ENCODE measurements at regions not wholly inside any gene's neighbourhood (a gene's known extent, or its start where the extent isn't known, plus 50 kb on each side); places are given as distances from the start of the nearest gene placed in this dataset.

GRCh38 chr6:91299544-91300491, 712.9 kb upstream of the MAP3K7 start:
- no peaks in the 10 kb centered on the region for H3K36me3 ChIP-seq (ENCODE audit: control insufficient read depth, insufficient read depth, low read length)
- peaks cover 85% of the 10 kb centered on the region for H3K27me3 ChIP-seq (ENCODE audit: control insufficient read depth, insufficient read depth, low read length)
- no peak overlapping the region for H3K9ac ChIP-seq (ENCODE audit: low read depth, low read length)
- peak overlapping the region; percentile 39 for H3K4me3 ChIP-seq (ENCODE audit: low read depth, low read length)
- H3K4me1 ChIP-seq (ENCODE audit: control insufficient read depth, insufficient read depth, low read length) = peaks cover 17% of the 10 kb centered on the region
- H3K9me3 ChIP-seq (ENCODE audit: control insufficient read depth, insufficient read depth, low read length) = no peaks in the 10 kb centered on the region
- H3K27ac ChIP-seq (ENCODE audit: low read depth, low read length) = peak overlapping the region; percentile 75

DNA sequence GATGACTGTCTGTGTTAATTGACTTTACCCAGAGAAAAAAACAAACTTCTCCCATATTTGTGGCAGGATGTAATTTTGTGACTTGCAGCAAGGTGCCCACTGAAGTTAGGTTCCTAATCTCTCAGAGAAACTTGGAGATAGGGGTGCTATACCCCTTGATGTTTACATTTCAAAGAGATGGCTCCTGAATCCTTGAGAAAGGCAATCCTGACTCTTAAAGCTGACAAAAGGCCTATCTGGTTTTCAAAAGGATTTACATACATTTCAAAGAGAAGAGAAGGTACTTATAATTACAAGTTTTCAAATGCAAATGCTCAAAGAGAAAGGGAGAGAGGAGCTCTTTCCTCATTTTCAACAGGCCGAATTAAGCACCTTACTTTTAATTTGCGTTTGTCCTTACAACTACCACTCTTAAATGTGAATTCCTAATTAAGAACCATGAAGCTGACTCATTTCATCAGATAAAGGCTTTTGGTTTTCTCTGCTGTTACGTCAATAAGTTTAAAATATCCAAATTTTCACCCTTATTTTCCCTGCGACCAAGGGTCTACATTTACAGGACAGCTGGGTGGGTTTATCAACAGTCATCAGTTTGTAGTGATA, 711.8 kb upstream of the MAP3K7 start:
- peaks cover 97% of the 10 kb centered on the region for H3K27me3 ChIP-seq (ENCODE audit: control insufficient read depth, insufficient read depth, low read length)
- no peaks in the 10 kb centered on the region for H3K9me3 ChIP-seq (ENCODE audit: control insufficient read depth, insufficient read depth, low read length)
- no peaks in the 10 kb centered on the region for H3K36me3 ChIP-seq (ENCODE audit: control insufficient read depth, insufficient read depth, low read length)
- peaks cover 17% of the 10 kb centered on the region for H3K4me1 ChIP-seq (ENCODE audit: control insufficient read depth, insufficient read depth, low read length)
- peak overlapping the region; percentile 75 for H3K27ac ChIP-seq (ENCODE audit: low read depth, low read length)
- no peak overlapping the region for H3K4me3 ChIP-seq (ENCODE audit: low read depth, low read length)
- no peak overlapping the region for H3K9ac ChIP-seq (ENCODE audit: low read depth, low read length)

- Histone ChIP-seq H3K27me3 (ENCODE audit: control insufficient read depth, insufficient read depth, low read length) (peaks cover 96% of the 10 kb centered on the region), H3K9me3 (ENCODE audit: control insufficient read depth, insufficient read depth, low read length) (no peaks in the 10 kb centered on the region), H3K27ac (ENCODE audit: low read depth, low read length) (no peak overlapping the region), H3K4me3 (ENCODE audit: low read depth, low read length) (no peak overlapping the region), H3K4me1 (ENCODE audit: control insufficient read depth, insufficient read depth, low read length) (peaks cover 3% of the 10 kb centered on the region; the same call in 1 of the 2 replicates), H3K36me3 (ENCODE audit: control insufficient read depth, insufficient read depth, low read length) (no peaks in the 10 kb centered on the region), H3K9ac (ENCODE audit: low read depth, low read length) (no peak overlapping the region)
These were observed 706.5 kb upstream of the MAP3K7 start for GRCh38 chr6:91293395-91293794.

DNA sequence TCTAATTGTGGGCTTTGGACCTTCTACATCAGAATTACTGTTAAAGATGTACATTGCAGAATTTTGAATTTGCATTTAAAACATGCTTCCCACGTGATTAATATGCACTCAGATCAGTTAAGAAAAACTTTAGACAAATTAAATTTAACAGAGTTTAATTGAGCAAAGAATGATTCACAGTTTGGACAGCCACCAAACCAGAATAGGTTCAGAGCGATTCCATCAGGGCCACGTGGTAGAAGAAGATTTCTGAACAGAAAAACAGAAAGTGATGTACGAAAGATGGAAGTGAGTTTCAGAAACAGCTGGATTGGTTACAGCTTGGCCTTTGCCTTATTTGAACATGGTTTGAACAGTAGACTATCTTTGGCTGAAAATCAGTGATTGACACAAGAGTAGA, 704.2 kb upstream of the MAP3K7 start:
- Histone ChIP-seq H3K27ac (ENCODE audit: low read depth, low read length) (no peak overlapping the region), H3K4me3 (ENCODE audit: low read depth, low read length) (no peak overlapping the region), H3K27me3 (ENCODE audit: control insufficient read depth, insufficient read depth, low read length) (peaks cover 87% of the 10 kb centered on the region), H3K36me3 (ENCODE audit: control insufficient read depth, insufficient read depth, low read length) (no peaks in the 10 kb centered on the region), H3K4me1 (ENCODE audit: control insufficient read depth, insufficient read depth, low read length) (no peaks in the 10 kb centered on the region), H3K9me3 (ENCODE audit: control insufficient read depth, insufficient read depth, low read length) (no peaks in the 10 kb centered on the region), H3K9ac (ENCODE audit: low read depth, low read length) (no peak overlapping the region)

- Histone ChIP-seq H3K4me3 (ENCODE audit: low read depth, low read length) (no peak overlapping the region), H3K4me1 (ENCODE audit: control insufficient read depth, insufficient read depth, low read length) (no peaks in the 10 kb centered on the region), H3K27ac (ENCODE audit: low read depth, low read length) (no peak overlapping the region), H3K36me3 (ENCODE audit: control insufficient read depth, insufficient read depth, low read length) (no peaks in the 10 kb centered on the region), H3K9me3 (ENCODE audit: control insufficient read depth, insufficient read depth, low read length) (no peaks in the 10 kb centered on the region), H3K9ac (ENCODE audit: low read depth, low read length) (no peak overlapping the region), H3K27me3 (ENCODE audit: control insufficient read depth, insufficient read depth, low read length) (peaks cover 70% of the 10 kb centered on the region)
These were observed 701.9 kb upstream of the MAP3K7 start for GRCh38 chr6:91288741-91289140.

- Histone ChIP-seq H3K9ac (ENCODE audit: low read depth, low read length) (no peak overlapping the region), H3K36me3 (ENCODE audit: control insufficient read depth, insufficient read depth, low read length) (no peaks in the 10 kb centered on the region), H3K4me1 (ENCODE audit: control insufficient read depth, insufficient read depth, low read length) (peaks cover 28% of the 10 kb centered on the region), H3K4me3 (ENCODE audit: low read depth, low read length) (no peak overlapping the region), H3K27ac (ENCODE audit: low read depth, low read length) (no peak overlapping the region), H3K9me3 (ENCODE audit: control insufficient read depth, insufficient read depth, low read length) (no peaks in the 10 kb centered on the region), H3K27me3 (ENCODE audit: control insufficient read depth, insufficient read depth, low read length) (peaks cover 11% of the 10 kb centered on the region)
These were observed 695.0 kb upstream of the MAP3K7 start for GRCh38 chr6:91281901-91282300.

GRCh38 chr6:91280494-91280830, 693.6 kb upstream of the MAP3K7 start:
- H3K9ac ChIP-seq (ENCODE audit: low read depth, low read length) = no peak overlapping the region
- peaks cover 28% of the 10 kb centered on the region for H3K4me1 ChIP-seq (ENCODE audit: control insufficient read depth, insufficient read depth, low read length)
- H3K27me3 ChIP-seq (ENCODE audit: control insufficient read depth, insufficient read depth, low read length) = peaks cover 6% of the 10 kb centered on the region
- H3K36me3 ChIP-seq (ENCODE audit: control insufficient read depth, insufficient read depth, low read length) = no peaks in the 10 kb centered on the region
- H3K9me3 ChIP-seq (ENCODE audit: control insufficient read depth, insufficient read depth, low read length) = no peaks in the 10 kb centered on the region
- H3K27ac ChIP-seq (ENCODE audit: low read depth, low read length) = no peak overlapping the region
- H3K4me3 ChIP-seq (ENCODE audit: low read depth, low read length) = no peak overlapping the region

DNA sequence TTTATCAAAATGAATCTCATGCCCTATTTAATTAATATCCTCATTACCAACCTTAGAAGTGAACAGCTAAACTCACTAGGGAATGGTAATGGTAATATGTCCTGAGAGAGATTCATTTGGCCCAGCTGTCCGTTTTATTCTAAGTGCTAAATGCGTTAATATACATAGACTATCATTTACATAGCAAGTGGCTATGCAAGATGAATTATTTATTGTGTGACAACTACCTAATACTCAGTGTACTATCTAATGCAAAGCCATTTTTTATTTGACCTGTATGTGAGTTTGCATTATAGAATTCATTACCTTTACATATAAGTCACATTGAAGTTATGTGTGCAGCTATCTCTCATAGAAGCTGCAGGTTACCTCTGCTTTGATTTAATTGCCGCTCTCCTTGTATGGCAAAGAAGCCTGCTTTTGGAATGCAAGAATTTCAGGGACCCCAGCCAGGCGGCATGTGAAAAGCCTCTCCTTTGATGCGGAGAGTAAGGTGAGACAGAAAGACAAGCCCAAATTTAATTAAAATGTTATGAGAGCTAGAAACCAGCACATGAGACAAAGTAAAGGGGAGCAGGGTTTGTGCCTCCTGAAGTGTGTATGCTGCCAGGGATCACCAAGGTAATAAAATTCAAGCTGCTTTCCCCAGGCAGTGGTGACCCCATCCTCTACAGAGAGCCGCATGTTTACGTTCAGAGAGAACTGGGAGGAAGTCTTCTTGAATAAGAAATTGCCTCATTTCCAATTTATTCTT, 693.0 kb upstream of the MAP3K7 start:
- Histone ChIP-seq H3K9ac (ENCODE audit: low read depth, low read length) (no peak overlapping the region), H3K4me1 (ENCODE audit: control insufficient read depth, insufficient read depth, low read length) (peaks cover 28% of the 10 kb centered on the region), H3K27me3 (ENCODE audit: control insufficient read depth, insufficient read depth, low read length) (peaks cover 6% of the 10 kb centered on the region), H3K27ac (ENCODE audit: low read depth, low read length) (no peak overlapping the region), H3K4me3 (ENCODE audit: low read depth, low read length) (no peak overlapping the region), H3K9me3 (ENCODE audit: control insufficient read depth, insufficient read depth, low read length) (no peaks in the 10 kb centered on the region), H3K36me3 (ENCODE audit: control insufficient read depth, insufficient read depth, low read length) (no peaks in the 10 kb centered on the region)

DNA sequence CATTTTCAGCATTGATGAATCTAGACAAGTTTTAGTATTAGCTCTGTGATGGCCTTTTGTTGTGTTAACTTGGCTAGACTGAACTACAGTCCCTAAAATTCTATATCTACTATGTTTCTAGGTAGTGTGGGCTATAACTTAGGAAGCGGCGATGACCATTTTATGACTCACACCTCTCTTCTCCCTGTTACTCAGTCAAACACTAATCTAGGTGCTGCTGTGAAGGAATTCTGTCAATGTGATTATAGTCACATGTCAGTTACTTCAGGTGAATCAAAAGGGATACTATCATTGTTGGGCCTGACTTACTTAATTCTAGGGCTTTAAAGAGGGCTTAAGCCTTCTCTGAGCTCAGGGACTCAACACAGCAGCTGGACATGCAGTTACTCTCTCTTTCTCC, 691.5 kb upstream of the MAP3K7 start:
- Histone ChIP-seq H3K4me3 (ENCODE audit: low read depth, low read length) (no peak overlapping the region), H3K9me3 (ENCODE audit: control insufficient read depth, insufficient read depth, low read length) (no peaks in the 10 kb centered on the region), H3K4me1 (ENCODE audit: control insufficient read depth, insufficient read depth, low read length) (peaks cover 28% of the 10 kb centered on the region), H3K27me3 (ENCODE audit: control insufficient read depth, insufficient read depth, low read length) (no peaks in the 10 kb centered on the region), H3K36me3 (ENCODE audit: control insufficient read depth, insufficient read depth, low read length) (no peaks in the 10 kb centered on the region), H3K27ac (ENCODE audit: low read depth, low read length) (no peak overlapping the region), H3K9ac (ENCODE audit: low read depth, low read length) (no peak overlapping the region)

GRCh38 chr6:91276315-91276714, 689.4 kb upstream of the MAP3K7 start:
- H3K9me3 ChIP-seq (ENCODE audit: control insufficient read depth, insufficient read depth, low read length) = 0 out of 2 replicates have a peak, but pooled peaks cover 5% of the 10 kb centered on the region
- H3K27me3 ChIP-seq (ENCODE audit: control insufficient read depth, insufficient read depth, low read length) = no peaks in the 10 kb centered on the region
- H3K36me3 ChIP-seq (ENCODE audit: control insufficient read depth, insufficient read depth, low read length) = no peaks in the 10 kb centered on the region
- no peak overlapping the region for H3K9ac ChIP-seq (ENCODE audit: low read depth, low read length)
- H3K27ac ChIP-seq (ENCODE audit: low read depth, low read length) = no peak overlapping the region
- H3K4me1 ChIP-seq (ENCODE audit: control insufficient read depth, insufficient read depth, low read length) = peaks cover 28% of the 10 kb centered on the region
- H3K4me3 ChIP-seq (ENCODE audit: low read depth, low read length) = no peak overlapping the region

DNA sequence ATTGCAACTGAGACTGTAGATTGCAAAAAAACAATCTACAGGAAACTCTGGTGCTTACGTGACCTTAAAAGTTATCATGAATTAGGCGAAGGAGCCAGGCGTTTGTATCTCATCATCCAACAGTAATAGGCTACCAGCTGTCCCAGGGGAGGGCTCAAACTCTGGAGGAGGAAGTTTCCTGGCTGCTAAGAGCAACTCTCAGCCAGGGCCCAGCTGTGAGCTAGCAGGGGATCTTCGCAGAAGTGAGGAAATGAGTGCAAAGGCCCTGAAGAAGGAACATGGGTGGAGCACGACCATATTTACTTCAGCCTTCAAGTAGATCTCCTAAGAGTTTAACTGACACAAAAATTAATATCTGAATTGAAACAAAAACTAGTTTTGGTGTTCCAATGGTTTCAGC, 686.9 kb upstream of the MAP3K7 start:
- H3K9ac ChIP-seq (ENCODE audit: low read depth, low read length) = no peak overlapping the region
- H3K27ac ChIP-seq (ENCODE audit: low read depth, low read length) = no peak overlapping the region
- no peaks in the 10 kb centered on the region for H3K27me3 ChIP-seq (ENCODE audit: control insufficient read depth, insufficient read depth, low read length)

More for the DNA sequence above, 686.9 kb upstream of the MAP3K7 start:
- H3K36me3 ChIP-seq (ENCODE audit: control insufficient read depth, insufficient read depth, low read length) = no peaks in the 10 kb centered on the region
- H3K9me3 ChIP-seq (ENCODE audit: control insufficient read depth, insufficient read depth, low read length) = 0 out of 2 replicates have a peak, but pooled peaks cover 6% of the 10 kb centered on the region
- H3K4me3 ChIP-seq (ENCODE audit: low read depth, low read length) = no peak overlapping the region
- peaks cover 7% of the 10 kb centered on the region for H3K4me1 ChIP-seq (ENCODE audit: control insufficient read depth, insufficient read depth, low read length)

All from HUES48 (cell line).